ENCODE measurements at regions not wholly inside any gene's neighbourhood (a gene's known extent, or its start where the extent isn't known, plus 50 kb on each side); places are given as distances from the start of the nearest gene placed in this dataset.
A peak's percentile ranks its signal among the peaks of the same experiment; 100 is the strongest.
"Not testable (repeated sequence)": the region's sequence is repeated elsewhere in the genome, so short reads cannot be mapped to it uniquely, and the experiment has no call there.

GRCh38 chr6:121770943-121771342 is 335.5 kb downstream of the GJA1 start:
- no peak overlapping the region for H3K27ac ChIP-seq (ENCODE audit: low read depth, low read length)
- DNase-seq (ENCODE audit: low read depth in 4 of 6, low spot score in 6 of 6), result peak in 1 of 6 donors; percentile 61
- no peak overlapping the region for H3K4me3 ChIP-seq (ENCODE audit: low read depth, low read length)
- no peaks in the 10 kb centered on the region for H3K9me3 ChIP-seq (ENCODE audit: control insufficient read depth, insufficient read depth, low read length)
- H3K36me3 ChIP-seq (ENCODE audit: control insufficient read depth, insufficient read depth, low read length), result no peaks in the 10 kb centered on the region
- 35% methylated on average over 2 of the region's 2 CpGs for WGBS (ENCODE audit: insufficient coverage)
- H3K27me3 ChIP-seq (ENCODE audit: control insufficient read depth, insufficient read depth, low read length), result no peaks in the 10 kb centered on the region
- H3K4me1 ChIP-seq (ENCODE audit: control insufficient read depth, insufficient read depth, low read length), result no peaks in the 10 kb centered on the region

DNA sequence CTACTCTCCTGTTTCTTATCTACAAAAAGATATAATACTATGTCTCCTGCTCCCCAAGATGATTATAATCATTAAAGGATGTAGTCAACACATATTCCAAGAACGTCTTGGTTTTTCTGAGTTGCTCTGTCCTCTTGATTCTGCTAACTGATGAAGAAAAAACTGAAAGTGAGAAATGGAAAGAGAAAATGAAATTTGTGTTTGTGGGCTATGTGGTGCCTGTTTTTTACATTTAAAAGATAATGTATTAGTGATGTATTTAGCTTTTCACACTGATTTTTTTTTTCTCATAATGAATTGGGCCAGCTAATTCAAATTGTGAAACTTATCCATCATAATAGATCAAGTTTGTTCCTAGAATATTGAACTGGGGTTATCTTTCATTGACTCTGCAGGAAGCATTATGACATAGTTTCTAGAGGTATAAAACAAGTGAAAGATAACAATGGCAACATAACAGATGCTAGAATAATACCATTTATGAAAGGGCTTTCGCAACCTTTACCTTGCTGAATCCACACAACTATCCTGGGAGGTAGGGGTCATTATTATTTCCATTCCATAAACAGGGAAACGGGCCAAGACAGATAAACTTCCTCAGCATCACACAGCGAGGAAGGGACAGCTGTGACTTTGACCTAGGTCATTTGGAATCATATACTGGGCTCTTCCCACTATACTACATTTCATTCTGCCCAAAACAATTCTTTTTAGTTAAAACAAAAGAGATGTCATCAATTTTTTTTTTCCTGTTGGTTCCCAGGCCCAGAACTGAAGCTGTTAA is 336.7 kb downstream of the GJA1 start:
- Histone ChIP-seq H3K4me1 (ENCODE audit: control insufficient read depth, insufficient read depth, low read length) (no peaks in the 10 kb centered on the region), H3K27me3 (ENCODE audit: control insufficient read depth, insufficient read depth, low read length) (no peaks in the 10 kb centered on the region), H3K4me3 (ENCODE audit: low read depth, low read length) (no peak overlapping the region), H3K9me3 (ENCODE audit: control insufficient read depth, insufficient read depth, low read length) (no peaks in the 10 kb centered on the region), H3K36me3 (ENCODE audit: control insufficient read depth, insufficient read depth, low read length) (no peaks in the 10 kb centered on the region), H3K27ac (ENCODE audit: low read depth, low read length) (no peak overlapping the region)
- DNase-seq (ENCODE audit: low read depth in 4 of 6, low spot score in 6 of 6), result no peak
- WGBS (ENCODE audit: insufficient coverage), result no CpG with 5 or more reads among the region's 4 CpGs

DNA sequence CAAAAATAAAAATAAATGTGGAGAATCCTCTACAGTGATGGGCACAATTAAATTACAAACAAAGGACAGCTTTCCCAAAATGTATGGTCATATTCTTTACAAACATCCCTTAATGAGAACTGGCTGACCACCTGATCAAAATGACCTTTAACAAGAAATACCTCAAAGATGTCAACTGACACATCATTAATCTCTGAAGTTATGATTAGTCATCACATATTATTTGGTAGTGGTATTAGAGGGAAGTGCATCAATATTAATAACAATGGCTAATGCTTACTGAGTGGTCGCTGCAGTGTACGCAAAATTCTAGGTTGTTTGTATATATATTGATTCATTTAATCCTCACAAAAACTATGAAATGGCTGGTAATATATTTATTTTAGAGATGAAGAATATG is 340.6 kb downstream of the GJA1 start:
- H3K27me3 ChIP-seq (ENCODE audit: control insufficient read depth, insufficient read depth, low read length), result no peaks in the 10 kb centered on the region
- no peak overlapping the region for H3K27ac ChIP-seq (ENCODE audit: low read depth, low read length)
- no peak overlapping the region for H3K4me3 ChIP-seq (ENCODE audit: low read depth, low read length)
- H3K4me1 ChIP-seq (ENCODE audit: control insufficient read depth, insufficient read depth, low read length), result no peaks in the 10 kb centered on the region
- no peak for DNase-seq (ENCODE audit: low read depth in 4 of 6, low spot score in 6 of 6)
- WGBS (ENCODE audit: insufficient coverage), result no CpG with 5 or more reads among the region's 2 CpGs
- no peaks in the 10 kb centered on the region for H3K36me3 ChIP-seq (ENCODE audit: control insufficient read depth, insufficient read depth, low read length)
- H3K9me3 ChIP-seq (ENCODE audit: control insufficient read depth, insufficient read depth, low read length), result no peaks in the 10 kb centered on the region

DNA sequence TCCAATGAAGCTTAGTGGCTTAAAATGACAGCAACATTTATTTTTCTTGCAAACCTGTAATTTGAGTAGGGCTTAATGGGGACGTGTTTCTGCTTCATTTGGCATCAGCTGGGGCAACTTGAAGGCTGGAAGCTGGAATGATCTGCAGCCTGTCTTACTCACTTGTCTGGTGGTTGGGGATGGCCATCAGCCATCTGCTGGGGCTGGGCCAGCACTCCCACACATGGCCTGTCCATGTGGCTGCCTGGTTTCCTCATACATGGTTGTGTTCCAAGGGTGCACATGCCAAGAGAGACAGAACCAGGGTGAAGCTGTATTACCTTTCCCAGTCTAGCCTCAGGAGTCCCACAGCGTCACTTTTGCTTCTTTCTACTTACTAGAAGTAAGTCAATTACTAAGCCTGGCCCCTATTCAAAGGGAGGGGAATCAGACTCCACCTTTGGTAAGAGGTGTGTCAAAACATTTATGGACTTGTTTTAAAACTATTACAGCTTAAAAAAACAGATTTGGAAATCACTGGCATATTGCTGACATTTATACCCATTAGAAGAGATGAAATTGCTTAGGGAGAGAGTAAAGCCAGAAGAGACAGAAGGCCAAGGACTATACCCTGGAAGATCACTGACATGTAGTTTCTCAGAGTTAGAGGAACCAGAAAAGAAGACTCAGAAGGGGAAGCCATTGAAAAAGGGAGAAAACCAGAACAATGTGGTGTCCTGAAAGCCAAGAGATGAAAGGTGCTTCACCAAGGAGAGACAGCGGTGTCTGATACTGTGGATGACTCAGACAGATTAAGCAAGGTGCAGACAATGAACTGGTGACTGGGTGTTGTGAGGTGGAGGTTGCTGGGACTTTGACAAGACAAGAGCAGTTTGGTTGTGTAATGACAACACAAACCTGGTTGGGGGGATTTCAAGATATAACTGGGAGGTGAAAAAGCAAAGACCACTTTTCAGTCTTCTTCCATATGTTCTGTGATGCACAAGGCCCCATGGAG is 345.2 kb downstream of the GJA1 start:
- H3K4me3 ChIP-seq (ENCODE audit: low read depth, low read length), result no peak overlapping the region
- H3K9me3 ChIP-seq (ENCODE audit: control insufficient read depth, insufficient read depth, low read length), result no peaks in the 10 kb centered on the region
- peak in 1 of 6 donors; percentile 67 for DNase-seq (ENCODE audit: low read depth in 4 of 6, low spot score in 6 of 6)
- H3K27ac ChIP-seq (ENCODE audit: low read depth, low read length), result no peak overlapping the region
- H3K36me3 ChIP-seq (ENCODE audit: control insufficient read depth, insufficient read depth, low read length), result no peaks in the 10 kb centered on the region
- WGBS (ENCODE audit: insufficient coverage), result 68% methylated on average over 2 of the region's 3 CpGs
- no peaks in the 10 kb centered on the region for H3K4me1 ChIP-seq (ENCODE audit: control insufficient read depth, insufficient read depth, low read length)
- H3K27me3 ChIP-seq (ENCODE audit: control insufficient read depth, insufficient read depth, low read length), result no peaks in the 10 kb centered on the region

DNA sequence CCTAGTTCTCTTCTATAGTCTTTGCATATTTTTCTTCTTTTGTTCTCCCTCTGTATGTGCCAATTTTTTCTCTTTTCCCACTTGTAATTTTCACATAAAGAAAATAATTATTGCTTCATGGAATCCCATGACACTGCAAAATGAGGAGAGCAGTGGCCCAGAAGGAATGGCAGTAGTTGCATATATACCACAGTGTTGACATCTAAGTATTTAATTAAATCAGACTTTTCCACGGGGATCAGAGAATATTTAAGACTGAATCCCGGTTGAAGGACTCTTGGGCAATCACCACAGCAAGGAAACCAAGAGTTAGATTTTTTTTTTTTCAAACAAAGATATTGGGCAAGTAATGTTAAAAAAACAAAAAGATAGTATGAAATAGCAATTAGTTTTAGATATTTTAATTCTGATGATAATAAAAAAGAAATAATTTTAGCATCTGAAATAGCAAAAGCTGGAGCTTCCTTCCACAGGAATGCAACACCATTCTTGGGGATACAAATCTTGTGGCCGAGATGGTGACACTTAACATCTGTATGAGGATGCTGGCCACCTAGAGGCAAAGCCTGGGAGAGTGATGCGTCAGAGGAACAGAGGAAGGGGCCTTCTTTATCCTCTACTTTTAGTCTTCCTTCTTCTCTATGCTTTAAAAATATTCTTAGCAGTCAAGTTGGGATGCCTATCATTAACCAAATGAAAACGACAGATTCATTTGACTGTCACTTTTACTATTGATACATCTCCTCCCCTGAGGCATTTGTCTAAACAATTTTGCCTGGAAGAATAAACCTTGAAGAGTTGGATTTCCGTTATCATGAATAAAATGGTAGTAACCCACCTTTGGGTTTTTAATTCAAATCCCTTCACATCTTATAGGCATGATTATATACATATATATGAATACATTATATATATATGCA is 356.2 kb downstream of the GJA1 start:
- H3K4me3 ChIP-seq (ENCODE audit: low read depth, low read length), result no peak overlapping the region
- no peak for DNase-seq (ENCODE audit: low read depth in 4 of 6, low spot score in 6 of 6)
- no peaks in the 10 kb centered on the region for H3K36me3 ChIP-seq (ENCODE audit: control insufficient read depth, insufficient read depth, low read length)
- H3K27ac ChIP-seq (ENCODE audit: low read depth, low read length), result no peak overlapping the region
- WGBS (ENCODE audit: insufficient coverage), result 71% methylated on average over 1 of the region's 6 CpGs
- H3K27me3 ChIP-seq (ENCODE audit: control insufficient read depth, insufficient read depth, low read length), result no peaks in the 10 kb centered on the region
- no peaks in the 10 kb centered on the region for H3K9me3 ChIP-seq (ENCODE audit: control insufficient read depth, insufficient read depth, low read length)
- H3K4me1 ChIP-seq (ENCODE audit: control insufficient read depth, insufficient read depth, low read length), result no peaks in the 10 kb centered on the region

DNA sequence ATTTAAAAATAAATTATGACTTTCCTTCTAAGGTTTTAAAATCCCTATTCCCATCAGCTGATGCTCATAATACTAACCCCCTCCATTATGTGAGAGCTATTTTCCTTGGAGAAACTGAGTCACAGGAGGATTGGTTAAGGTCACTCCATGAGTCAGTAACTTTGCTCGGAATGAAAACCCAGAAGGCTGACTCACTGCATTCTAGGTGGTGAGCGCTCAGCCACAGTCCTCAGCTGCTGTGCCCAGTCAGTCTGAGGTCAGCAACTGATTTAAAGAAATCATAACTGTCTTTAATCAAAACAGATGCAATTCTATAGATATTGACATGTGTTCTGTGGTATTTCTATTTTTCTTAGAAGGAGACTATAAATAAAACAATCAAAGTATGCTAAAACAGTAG is 359.2 kb downstream of the GJA1 start:
- no peaks in the 10 kb centered on the region for H3K9me3 ChIP-seq (ENCODE audit: control insufficient read depth, insufficient read depth, low read length)
- H3K27ac ChIP-seq (ENCODE audit: low read depth, low read length), result no peak overlapping the region
- H3K36me3 ChIP-seq (ENCODE audit: control insufficient read depth, insufficient read depth, low read length), result no peaks in the 10 kb centered on the region
- DNase-seq (ENCODE audit: low read depth in 4 of 6, low spot score in 6 of 6), result no peak
- H3K27me3 ChIP-seq (ENCODE audit: control insufficient read depth, insufficient read depth, low read length), result no peaks in the 10 kb centered on the region
- WGBS (ENCODE audit: insufficient coverage), result 89% methylated on average over 1 of the region's 2 CpGs
- H3K4me1 ChIP-seq (ENCODE audit: control insufficient read depth, insufficient read depth, low read length), result no peaks in the 10 kb centered on the region
- H3K4me3 ChIP-seq (ENCODE audit: low read depth, low read length), result no peak overlapping the region

DNA sequence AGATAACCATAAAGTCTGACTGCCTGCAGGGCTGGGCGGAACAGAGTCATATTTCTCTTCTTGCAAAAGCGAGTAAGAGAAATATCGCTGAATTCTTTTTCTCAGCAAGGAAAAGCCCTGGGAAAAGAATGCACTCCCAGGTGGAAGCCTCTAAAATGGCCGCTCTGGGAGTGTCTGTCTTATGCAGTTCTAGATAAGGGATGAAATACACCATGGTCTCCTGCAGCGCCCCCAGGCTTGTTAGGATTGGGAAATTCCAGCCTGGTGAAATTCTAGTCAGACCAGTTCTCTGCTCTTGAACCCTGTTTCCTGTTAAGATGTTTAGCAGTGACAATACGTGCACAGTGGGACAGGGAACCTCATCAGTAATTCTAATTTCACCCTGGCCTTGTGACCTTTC is 362.2 kb downstream of the GJA1 start:
- not testable (repeated sequence) for H3K27me3 ChIP-seq (ENCODE audit: control insufficient read depth, insufficient read depth, low read length); H3K4me3 ChIP-seq (ENCODE audit: low read depth, low read length); DNase-seq (ENCODE audit: low read depth in 4 of 6, low spot score in 6 of 6); H3K27ac ChIP-seq (ENCODE audit: low read depth, low read length); H3K4me1 ChIP-seq (ENCODE audit: control insufficient read depth, insufficient read depth, low read length); H3K36me3 ChIP-seq (ENCODE audit: control insufficient read depth, insufficient read depth, low read length); H3K9me3 ChIP-seq (ENCODE audit: control insufficient read depth, insufficient read depth, low read length)
- WGBS (ENCODE audit: insufficient coverage), result 89% methylated on average over 6 of the region's 6 CpGs

DNA sequence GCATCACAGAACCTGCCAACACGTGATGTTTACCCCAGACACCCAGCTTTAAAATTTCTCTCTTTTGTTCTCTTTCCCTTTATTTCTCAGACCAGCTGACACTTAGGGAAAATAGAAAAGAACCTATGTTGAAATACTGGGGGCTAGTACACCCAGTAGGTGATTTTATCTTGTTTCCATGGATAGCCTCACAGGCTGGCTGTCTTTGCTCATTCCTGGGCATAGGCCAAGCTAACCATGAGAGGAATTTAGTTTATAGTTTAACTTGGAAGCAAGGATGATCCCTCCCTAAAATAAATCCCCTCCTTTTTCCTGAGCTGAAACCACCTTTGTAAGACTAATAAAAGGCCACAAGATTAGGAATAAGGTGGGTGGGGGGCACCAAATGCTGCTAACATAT is 362.7 kb downstream of the GJA1 start:
- H3K9me3 ChIP-seq (ENCODE audit: control insufficient read depth, insufficient read depth, low read length); DNase-seq (ENCODE audit: low read depth in 4 of 6, low spot score in 6 of 6); H3K27me3 ChIP-seq (ENCODE audit: control insufficient read depth, insufficient read depth, low read length); H3K36me3 ChIP-seq (ENCODE audit: control insufficient read depth, insufficient read depth, low read length); H3K27ac ChIP-seq (ENCODE audit: low read depth, low read length); H3K4me1 ChIP-seq (ENCODE audit: control insufficient read depth, insufficient read depth, low read length); H3K4me3 ChIP-seq (ENCODE audit: low read depth, low read length): not testable (repeated sequence)
- no CpG with 5 or more reads among the region's 1 CpG for WGBS (ENCODE audit: insufficient coverage)

GRCh38 chr6:121799574-121799973 is 364.1 kb downstream of the GJA1 start:
- Histone ChIP-seq H3K9me3 (ENCODE audit: control insufficient read depth, insufficient read depth, low read length) (no peaks in the 10 kb centered on the region), H3K27ac (ENCODE audit: low read depth, low read length) (no peak overlapping the region), H3K4me1 (ENCODE audit: control insufficient read depth, insufficient read depth, low read length) (no peaks in the 10 kb centered on the region), H3K4me3 (ENCODE audit: low read depth, low read length) (no peak overlapping the region), H3K36me3 (ENCODE audit: control insufficient read depth, insufficient read depth, low read length) (no peaks in the 10 kb centered on the region), H3K27me3 (ENCODE audit: control insufficient read depth, insufficient read depth, low read length) (no peaks in the 10 kb centered on the region)
- DNase-seq (ENCODE audit: low read depth in 4 of 6, low spot score in 6 of 6), result no peak

Measured in spinal cord (tissue), 9 donors.